Calu3 (cell line): ENCODE measurements at regions not wholly inside any gene's neighbourhood (a gene's known extent, or its start where the extent isn't known, plus 50 kb on each side); places are given as distances from the start of the nearest gene placed in this dataset.

Source experiments
- BruUV-seq: library from RNA; stranded (reverse); fragments of 400-500 nt; replicated peaks from 2 replicates; lab custom pipeline; 2021; lab: Mats Ljungman, UMichigan
- CTCF ChIA-PET: fragments of 300-600 bp; sonication (Branson Sonifier 250); formaldehyde crosslinking; loops from one replicate; lab custom pipeline; 2022; ENCODE audit warnings: antibody characterized with exemption; lab: Charles Lee
- DNase-seq: peaks from one replicate; pipeline ENCODE4 v3.0.0; 2022
- H3K27ac Mint-ChIP-seq: one replicate; pipeline ENCODE4 v1.8.0; 2022; ENCODE audit warnings: mixed read lengths; ENCODE audit not compliant: unreplicated experiment
- H3K27me3 Mint-ChIP-seq: one replicate; pipeline ENCODE4 v1.8.0; 2022; ENCODE audit warnings: mixed read lengths; ENCODE audit not compliant: unreplicated experiment
- H3K36me3 Mint-ChIP-seq: one replicate; pipeline ENCODE4 v1.8.0; 2022; ENCODE audit warnings: mild to moderate bottlenecking, moderate library complexity, mixed read lengths; ENCODE audit not compliant: insufficient read depth, unreplicated experiment
- H3K4me1 Mint-ChIP-seq: one replicate; pipeline ENCODE4 v1.8.0; 2022; ENCODE audit warnings: mild to moderate bottlenecking, low read depth, mixed read lengths; ENCODE audit not compliant: unreplicated experiment
- H3K4me3 Mint-ChIP-seq: one replicate; pipeline ENCODE4 v1.8.0; 2022; ENCODE audit warnings: mild to moderate bottlenecking, low read depth, moderate library complexity, mixed read lengths; ENCODE audit not compliant: unreplicated experiment
- H3K9me3 Mint-ChIP-seq: one replicate; pipeline ENCODE4 v1.8.0; 2022; ENCODE audit warnings: low read depth, mixed read lengths; ENCODE audit not compliant: unreplicated experiment
- intact Hi-C: fragments of 100-400 bp; cut with micrococcal nuclease; formaldehyde crosslinking; loops from one replicate; pipeline ENCODE4 v1.10.0; 2022; ENCODE audit not compliant: unreplicated experiment
- TF ChIP-seq, protein P1 (sequence below): fragments of 200-600 bp; IDR thresholded peaks from one replicate; pipeline ENCODE4 v1.8.0; 2022; ENCODE audit warnings: antibody characterized with exemption; ENCODE audit not compliant: unreplicated experiment

DNA sequence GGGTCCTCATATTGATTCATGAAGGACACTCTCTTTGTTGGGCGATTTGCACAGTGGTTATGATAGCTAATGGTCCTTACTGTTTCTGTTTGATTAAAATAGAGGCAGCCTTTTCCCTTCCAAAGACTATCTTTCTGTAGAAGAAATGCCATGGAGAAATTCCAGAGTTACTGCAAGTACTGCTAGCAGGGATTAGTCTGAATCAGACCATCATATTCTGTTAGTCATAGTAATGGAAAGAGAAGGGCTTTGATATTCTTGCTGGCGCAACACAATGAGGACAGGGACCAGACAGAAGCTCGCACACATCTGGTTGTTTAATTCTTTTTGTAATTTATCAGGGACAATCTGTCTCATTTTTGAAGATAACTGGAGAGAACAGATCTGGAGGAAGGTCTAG lies 304.5 kb upstream of the FZD8 start:
- no peaks in the 10 kb centered on the region for H3K4me1 Mint-ChIP-seq
- H3K4me3 Mint-ChIP-seq: no peak overlapping the region
- CTCF ChIA-PET: no interaction called here
- TF ChIP-seq, protein P1, sequence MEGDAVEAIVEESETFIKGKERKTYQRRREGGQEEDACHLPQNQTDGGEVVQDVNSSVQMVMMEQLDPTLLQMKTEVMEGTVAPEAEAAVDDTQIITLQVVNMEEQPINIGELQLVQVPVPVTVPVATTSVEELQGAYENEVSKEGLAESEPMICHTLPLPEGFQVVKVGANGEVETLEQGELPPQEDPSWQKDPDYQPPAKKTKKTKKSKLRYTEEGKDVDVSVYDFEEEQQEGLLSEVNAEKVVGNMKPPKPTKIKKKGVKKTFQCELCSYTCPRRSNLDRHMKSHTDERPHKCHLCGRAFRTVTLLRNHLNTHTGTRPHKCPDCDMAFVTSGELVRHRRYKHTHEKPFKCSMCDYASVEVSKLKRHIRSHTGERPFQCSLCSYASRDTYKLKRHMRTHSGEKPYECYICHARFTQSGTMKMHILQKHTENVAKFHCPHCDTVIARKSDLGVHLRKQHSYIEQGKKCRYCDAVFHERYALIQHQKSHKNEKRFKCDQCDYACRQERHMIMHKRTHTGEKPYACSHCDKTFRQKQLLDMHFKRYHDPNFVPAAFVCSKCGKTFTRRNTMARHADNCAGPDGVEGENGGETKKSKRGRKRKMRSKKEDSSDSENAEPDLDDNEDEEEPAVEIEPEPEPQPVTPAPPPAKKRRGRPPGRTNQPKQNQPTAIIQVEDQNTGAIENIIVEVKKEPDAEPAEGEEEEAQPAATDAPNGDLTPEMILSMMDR: no peak
- no peaks in the 10 kb centered on the region for H3K27me3 Mint-ChIP-seq
- intact Hi-C loops: no loop called here
- no peaks in the 10 kb centered on the region for H3K36me3 Mint-ChIP-seq
- no peak overlapping the region for H3K27ac Mint-ChIP-seq
- no peak for DNase-seq
- peaks cover 4% of the 10 kb centered on the region for H3K9me3 Mint-ChIP-seq
- no TSS peak for BruUV-seq

DNA sequence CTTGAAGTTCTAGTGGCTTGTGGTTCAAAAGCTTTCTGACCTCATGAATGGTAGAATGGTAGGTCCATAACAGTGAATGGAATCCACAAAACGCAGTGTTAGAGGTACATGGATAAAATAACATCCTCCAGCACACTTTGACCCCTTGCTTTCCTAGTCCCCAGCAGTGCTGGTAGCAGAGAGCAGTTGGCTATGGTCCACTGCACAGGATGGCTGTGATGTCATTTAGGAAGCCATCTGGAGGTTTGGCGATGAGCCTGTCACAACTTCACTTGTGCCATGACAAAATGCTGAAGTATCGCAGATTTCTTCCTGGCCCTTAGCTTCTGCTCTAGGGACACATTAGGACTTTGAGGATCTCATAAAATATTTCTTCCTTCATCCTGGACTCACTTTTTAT lies 300.0 kb upstream of the FZD8 start:
- no peaks in the 10 kb centered on the region for H3K36me3 Mint-ChIP-seq
- no peak overlapping the region for H3K4me3 Mint-ChIP-seq
- intact Hi-C loops: no loop called here
- H3K27ac Mint-ChIP-seq: no peak overlapping the region
- H3K4me1 Mint-ChIP-seq: no peaks in the 10 kb centered on the region
- BruUV-seq: no TSS peak
- H3K9me3 Mint-ChIP-seq: peaks cover 9% of the 10 kb centered on the region
- H3K27me3 Mint-ChIP-seq: no peaks in the 10 kb centered on the region
- TF ChIP-seq, protein P1: no peak
- CTCF ChIA-PET: interaction anchor here (0.6 kb wide), 1 partner anchor 108 kb away, joined by 3 read pairs; no protein-coding TSS in a partner anchor
- no peak for DNase-seq

DNA sequence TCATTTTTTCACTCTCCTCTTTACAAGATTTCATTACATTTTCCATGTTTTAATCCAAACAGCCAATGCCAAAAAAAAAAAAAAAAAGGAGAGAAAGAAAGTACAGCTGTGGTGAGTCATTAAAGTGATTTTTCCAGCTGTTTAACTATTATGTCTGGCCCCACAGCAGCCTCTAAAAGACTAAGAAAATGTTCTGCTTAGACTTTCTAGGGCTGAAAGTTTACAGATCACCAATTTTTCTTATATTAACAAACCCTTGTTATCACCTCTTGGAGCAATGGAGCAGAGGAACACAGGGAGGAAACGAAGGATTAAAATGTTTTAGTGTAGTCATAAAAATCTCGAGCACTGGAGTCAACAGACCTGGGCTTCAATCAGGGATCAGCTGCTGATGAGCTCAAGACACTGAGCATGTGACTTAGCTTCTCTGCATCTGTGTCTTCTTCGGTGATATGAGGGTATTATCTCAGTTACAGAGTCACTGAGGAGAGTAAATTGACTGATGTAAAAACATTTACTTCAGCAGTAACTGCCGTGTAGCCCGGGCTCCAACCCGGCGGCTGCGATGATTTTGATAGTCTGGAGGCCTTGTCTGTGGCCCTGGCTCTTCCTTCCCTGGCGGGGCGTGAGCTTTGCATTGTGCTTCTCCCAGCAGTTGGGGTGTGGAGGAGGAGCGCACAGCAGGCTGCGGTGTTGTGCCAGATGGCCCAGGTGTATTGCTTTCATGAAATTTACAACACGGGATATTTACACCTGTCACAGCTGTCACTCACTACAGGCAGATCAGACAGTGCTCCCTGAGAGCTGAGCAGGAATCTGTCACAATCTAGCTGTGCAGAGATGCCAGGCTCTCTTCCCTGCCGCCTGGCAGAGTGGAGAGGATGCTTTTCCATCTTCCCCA lies 298.3 kb upstream of the FZD8 start:
- no peaks in the 10 kb centered on the region for H3K36me3 Mint-ChIP-seq
- no TSS peak for BruUV-seq
- no peaks in the 10 kb centered on the region for H3K4me1 Mint-ChIP-seq
- TF ChIP-seq, protein P1: no peak
- CTCF ChIA-PET: interaction anchor here (0.6 kb wide), 1 partner anchor 18 kb away, joined by 3 read pairs; no protein-coding TSS in a partner anchor
- no peak for DNase-seq
- no peaks in the 10 kb centered on the region for H3K27me3 Mint-ChIP-seq
- peaks cover 11% of the 10 kb centered on the region for H3K9me3 Mint-ChIP-seq
- no peak overlapping the region for H3K27ac Mint-ChIP-seq
- no peak overlapping the region for H3K4me3 Mint-ChIP-seq
- intact Hi-C loops: no loop called here

DNA sequence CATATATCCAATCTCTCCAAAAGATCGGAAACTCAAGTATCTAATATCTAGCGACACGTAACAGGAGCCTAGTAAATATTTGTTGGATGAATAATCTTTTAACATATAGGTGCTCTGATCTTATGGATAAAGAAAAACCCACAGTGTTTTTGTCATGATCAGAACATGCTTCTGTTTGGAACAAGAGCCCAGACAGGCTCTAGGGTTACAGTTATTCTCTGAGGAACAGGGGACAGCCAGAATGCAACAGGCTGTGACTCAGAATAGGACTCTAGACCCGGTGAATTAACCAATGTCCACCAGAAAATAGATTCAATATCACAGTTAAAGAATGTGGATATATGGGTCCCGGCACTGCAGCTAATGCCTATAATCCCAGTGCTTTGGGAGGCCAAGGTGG lies 296.1 kb upstream of the FZD8 start:
- Mint-ChIP-seq H3K36me3 (no peaks in the 10 kb centered on the region), H3K4me1 (no peaks in the 10 kb centered on the region), H3K4me3 (no peak overlapping the region), H3K9me3 (peaks cover 11% of the 10 kb centered on the region), H3K27me3 (no peaks in the 10 kb centered on the region), H3K27ac (no peak overlapping the region)
- intact Hi-C loops: no loop called here
- DNase-seq: no peak
- CTCF ChIA-PET: no interaction called here
- TF ChIP-seq, protein P1: no peak
- no TSS peak for BruUV-seq
